ENCODE measurements at regions not wholly inside any gene's neighbourhood (a gene's known extent, or its start where the extent isn't known, plus 50 kb on each side); places are given as distances from the start of the nearest gene placed in this dataset.

GRCh38 chr5:21694567-21694966 lies 1158.6 kb downstream of the CDH12 start:
- TF ChIP-seq CTCF (IDR thresholded peaks at IDR 0.05) = no peak
- TF ChIP-seq POLR2A (IDR thresholded peaks at IDR 0.05) = no peak
